CD4-positive, alpha-beta memory T cell (primary cell): ENCODE measurements at regions not wholly inside any gene's neighbourhood (a gene's known extent, or its start where the extent isn't known, plus 50 kb on each side); places are given as distances from the start of the nearest gene placed in this dataset.

Experiments used
- CTCF ChIA-PET: fragments of 350-600 bp; sonication (Branson Sonifier 250); formaldehyde crosslinking; loops from one replicate; lab custom pipeline; 2021; ENCODE audit warnings: inconsistent platforms; ENCODE audit not compliant: partially characterized antibody; lab: Charles Lee
- POLR2A ChIA-PET: fragments of 350-600 bp; sonication (Branson Sonifier 250); formaldehyde crosslinking; loops from one replicate; lab custom pipeline; 2021; ENCODE audit not compliant: partially characterized antibody; lab: Charles Lee
- DNase-seq, 5 donors: peaks; one replicate each; pipeline versions ENCODE4 v3.0.0 to v3.0.0-alpha.2; 2020 to 2022; ENCODE audit warnings: mixed read lengths in 1 of 5
- H3K27ac ChIP-seq: one replicate; pipeline ENCODE4 v1.7.0; 2013; ENCODE audit warnings: low read depth, low read length
- H3K27me3 ChIP-seq: 2 replicates; pipeline ENCODE4 v1.7.0; 2013; ENCODE audit warnings: mild to moderate bottlenecking, low read length, moderate library complexity; ENCODE audit not compliant: insufficient read depth
- H3K36me3 ChIP-seq: 2 replicates; pipeline ENCODE4 v1.7.0; 2013; ENCODE audit warnings: mild to moderate bottlenecking, low read length, moderate library complexity; ENCODE audit not compliant: insufficient read depth
- H3K4me1 ChIP-seq: 2 replicates; pipeline ENCODE4 v1.7.0; 2013; ENCODE audit warnings: mild to moderate bottlenecking, low read length, moderate library complexity; ENCODE audit not compliant: insufficient read depth
- H3K4me3 ChIP-seq, 2 donors: one replicate each; pipeline ENCODE4 v1.7.0; 2013; ENCODE audit warnings: low read length in 2 of 2, mild to moderate bottlenecking in 1 of 2
- H3K9me3 ChIP-seq, 2 donors: one replicate each; pipeline ENCODE4 v1.7.0; 2013; ENCODE audit warnings: low read length in 2 of 2, control low read depth in 1 of 2; ENCODE audit not compliant: control insufficient read depth in 1 of 2
- H3K27ac Mint-ChIP-seq, 7 donors: one replicate each; pipeline ENCODE4 v1.8.0; 2020 to 2021; ENCODE audit warnings: mixed read lengths in 7 of 7, mild to moderate bottlenecking in 6 of 7, inconsistent platforms in 3 of 7, moderate library complexity in 3 of 7
- H3K27me3 Mint-ChIP-seq, 2 donors: one replicate each; pipeline ENCODE4 v1.8.0; 2020 to 2021; ENCODE audit warnings: mixed read lengths in 2 of 2
- H3K36me3 Mint-ChIP-seq, 2 donors: one replicate each; pipeline ENCODE4 v1.8.0; 2020 to 2021; ENCODE audit warnings: mixed read lengths in 2 of 2, inconsistent platforms in 1 of 2, mild to moderate bottlenecking in 1 of 2
- H3K4me1 Mint-ChIP-seq, 4 donors: one replicate each; pipeline ENCODE4 v1.8.0; 2020 to 2021; ENCODE audit warnings: mixed read lengths in 4 of 4, mild to moderate bottlenecking in 1 of 4
- H3K4me3 Mint-ChIP-seq, 8 donors: one replicate each; pipeline ENCODE4 v1.8.0; 2020 to 2021; ENCODE audit warnings: mixed read lengths in 8 of 8, mild to moderate bottlenecking in 7 of 8, moderate library complexity in 6 of 8, inconsistent platforms in 3 of 8
- H3K9me3 Mint-ChIP-seq, 8 donors: one replicate each; pipeline ENCODE4 v1.8.0; 2020 to 2021; ENCODE audit warnings: mixed read lengths in 8 of 8, mild to moderate bottlenecking in 5 of 8, inconsistent platforms in 3 of 8, moderate library complexity in 1 of 8
- intact Hi-C: fragments of 100-400 bp; cut with micrococcal nuclease; formaldehyde crosslinking; loops from one replicate; pipeline ENCODE4 v1.15.1; 2023

- no peak overlapping the region for H3K27ac ChIP-seq
- ChIA-PET CTCF (no interaction called here), POLR2A (no interaction called here)
- H3K4me3 ChIP-seq: no peak overlapping the region
- no peaks in the 10 kb centered on the region for H3K9me3 ChIP-seq
- Mint-ChIP-seq H3K4me1 (peaks cover 0 to 19% (median 2%) of the 10 kb centered on the region in 4 donors), H3K36me3 (no peaks in the 10 kb centered on the region), H3K27me3 (peaks cover 1 to 8% of the 10 kb centered on the region in 2 donors), H3K27ac (no peak overlapping the region), H3K4me3 (no peak overlapping the region), H3K9me3 (peaks cover 0 to 2% (median 0%) of the 10 kb centered on the region in 8 donors)
- H3K36me3 ChIP-seq: no peaks in the 10 kb centered on the region
- H3K27me3 ChIP-seq: no peaks in the 10 kb centered on the region
- H3K4me1 ChIP-seq: no peaks in the 10 kb centered on the region
- intact Hi-C loops: no loop called here
- DNase-seq: no peak
Measured at GRCh38 chr6:4606821-4607704, 169.1 kb upstream of the CDYL start.

- CTCF ChIA-PET: no interaction called here
- H3K27ac ChIP-seq: no peak overlapping the region
- no peaks in the 10 kb centered on the region for H3K36me3 ChIP-seq
- H3K4me1 ChIP-seq: no peaks in the 10 kb centered on the region
- no peaks in the 10 kb centered on the region for H3K9me3 ChIP-seq
- Mint-ChIP-seq H3K27ac (no peak overlapping the region), H3K27me3 (peaks cover 1 to 9% of the 10 kb centered on the region in 2 donors), H3K36me3 (peaks cover 0 to 3% of the 10 kb centered on the region in 2 donors), H3K4me3 (no peak overlapping the region), H3K9me3 (peaks cover 0 to 2% (median 0%) of the 10 kb centered on the region in 8 donors), H3K4me1 (peaks cover 0 to 13% (median 2%) of the 10 kb centered on the region in 4 donors)
- no peaks in the 10 kb centered on the region for H3K27me3 ChIP-seq
- no peak overlapping the region for H3K4me3 ChIP-seq
- POLR2A ChIA-PET: no interaction called here
- intact Hi-C loops: no loop called here
- no peak for DNase-seq
Measured at GRCh38 chr6:4606016-4606415, 170.2 kb upstream of the CDYL start.

- Mint-ChIP-seq H3K4me3 (no peak overlapping the region), H3K27ac (peak overlapping the region in 1 of 7 donors; percentile 23), H3K36me3 (peaks cover 0 to 3% of the 10 kb centered on the region in 2 donors), H3K4me1 (peaks cover 0 to 5% (median under 1%) of the 10 kb centered on the region in 4 donors), H3K9me3 (no peaks in the 10 kb centered on the region), H3K27me3 (peaks cover 7 to 8% of the 10 kb centered on the region in 2 donors)
- no peak for DNase-seq
- H3K4me3 ChIP-seq: no peak overlapping the region
- no peaks in the 10 kb centered on the region for H3K27me3 ChIP-seq
- no peaks in the 10 kb centered on the region for H3K4me1 ChIP-seq
- CTCF ChIA-PET: no interaction called here
- H3K36me3 ChIP-seq: no peaks in the 10 kb centered on the region
- no peak overlapping the region for H3K27ac ChIP-seq
- H3K9me3 ChIP-seq: no peaks in the 10 kb centered on the region
- intact Hi-C loops: no loop called here
- POLR2A ChIA-PET: no interaction called here
Measured at GRCh38 chr6:4603856-4604369, 172.3 kb upstream of the CDYL start.

GRCh38 chr6:4603291-4603690, 172.9 kb upstream of the CDYL start:
- Histone ChIP-seq H3K4me3 (no peak overlapping the region), H3K4me1 (no peaks in the 10 kb centered on the region), H3K27ac (no peak overlapping the region), H3K9me3 (no peaks in the 10 kb centered on the region), H3K27me3 (no peaks in the 10 kb centered on the region), H3K36me3 (no peaks in the 10 kb centered on the region)
- H3K27ac Mint-ChIP-seq: no peak overlapping the region
- no peak for DNase-seq
- ChIA-PET CTCF (no interaction called here), POLR2A (no interaction called here)
- no peaks in the 10 kb centered on the region for H3K9me3 Mint-ChIP-seq
- H3K4me1 Mint-ChIP-seq: peaks cover 0 to 5% (median under 1%) of the 10 kb centered on the region in 4 donors
- H3K36me3 Mint-ChIP-seq: peaks cover 0 to 3% of the 10 kb centered on the region in 2 donors
- intact Hi-C loops: no loop called here
- H3K27me3 Mint-ChIP-seq: peaks cover 7 to 10% of the 10 kb centered on the region in 2 donors
- no peak overlapping the region for H3K4me3 Mint-ChIP-seq

GRCh38 chr6:4599924-4600323, 176.3 kb upstream of the CDYL start:
- Histone ChIP-seq H3K9me3 (no peaks in the 10 kb centered on the region), H3K27ac (no peak overlapping the region), H3K4me3 (no peak overlapping the region), H3K36me3 (no peaks in the 10 kb centered on the region), H3K4me1 (no peaks in the 10 kb centered on the region), H3K27me3 (no peaks in the 10 kb centered on the region)
- Mint-ChIP-seq H3K27ac (no peak overlapping the region), H3K9me3 (no peaks in the 10 kb centered on the region), H3K4me1 (no peaks in the 10 kb centered on the region), H3K36me3 (peaks cover 0 to 3% of the 10 kb centered on the region in 2 donors), H3K27me3 (peaks cover 7 to 9% of the 10 kb centered on the region in 2 donors), H3K4me3 (no peak overlapping the region)
- ChIA-PET POLR2A (no interaction called here), CTCF (no interaction called here)
- DNase-seq: no peak
- intact Hi-C loops: no loop called here

GRCh38 chr6:4598384-4598995, 177.7 kb upstream of the CDYL start:
- CTCF ChIA-PET: no interaction called here

GRCh38 chr6:4593951-4594350, 182.3 kb upstream of the CDYL start:
- Histone ChIP-seq H3K36me3 (no peaks in the 10 kb centered on the region), H3K4me3 (no peak overlapping the region), H3K4me1 (no peaks in the 10 kb centered on the region), H3K27me3 (no peaks in the 10 kb centered on the region), H3K27ac (no peak overlapping the region), H3K9me3 (no peaks in the 10 kb centered on the region)
- H3K36me3 Mint-ChIP-seq: no peaks in the 10 kb centered on the region
- peaks cover 1 to 10% of the 10 kb centered on the region in 2 donors for H3K27me3 Mint-ChIP-seq
- peaks cover 0 to 2% (median 0%) of the 10 kb centered on the region in 8 donors for H3K9me3 Mint-ChIP-seq
- no peak overlapping the region for H3K4me3 Mint-ChIP-seq
- intact Hi-C loops: no loop called here
- ChIA-PET CTCF (no interaction called here), POLR2A (no interaction called here)
- no peaks in the 10 kb centered on the region for H3K4me1 Mint-ChIP-seq
- no peak overlapping the region for H3K27ac Mint-ChIP-seq
- no peak for DNase-seq

More at GRCh38 chr6:4598384-4598995, 177.7 kb upstream of the CDYL start:
- Mint-ChIP-seq H3K9me3 (no peaks in the 10 kb centered on the region), H3K27ac (no peak overlapping the region), H3K4me3 (no peak overlapping the region), H3K27me3 (peaks cover 5 to 12% of the 10 kb centered on the region in 2 donors), H3K4me1 (no peaks in the 10 kb centered on the region), H3K36me3 (peaks cover 0 to 3% of the 10 kb centered on the region in 2 donors)
- no peak overlapping the region for H3K4me3 ChIP-seq
- no peaks in the 10 kb centered on the region for H3K27me3 ChIP-seq
- DNase-seq: no peak
- no peak overlapping the region for H3K27ac ChIP-seq
- no peaks in the 10 kb centered on the region for H3K36me3 ChIP-seq
- POLR2A ChIA-PET: no interaction called here
- H3K4me1 ChIP-seq: no peaks in the 10 kb centered on the region
- no peaks in the 10 kb centered on the region for H3K9me3 ChIP-seq
- intact Hi-C loops: no loop called here
